ENCODE measurements at regions not wholly inside any gene's neighbourhood (a gene's known extent, or its start where the extent isn't known, plus 50 kb on each side); places are given as distances from the start of the nearest gene placed in this dataset.

- TF ChIP-seq POLR2A (IDR thresholded peaks at IDR 0.05; ENCODE audit: low read length) = no peak
- no peak for TF ChIP-seq GATA1 (IDR thresholded peaks at IDR 0.05; ENCODE audit: low read depth, low read length)
Observed at GRCh38 chr5:87754009-87754757, 341.5 kb upstream of the CCNH start.

Data from erythroblast (primary cell).